GM13976 (cell line): ENCODE measurements at regions not wholly inside any gene's neighbourhood (a gene's known extent, or its start where the extent isn't known, plus 50 kb on each side); places are given as distances from the start of the nearest gene placed in this dataset.
A peak's percentile ranks its signal among the peaks of the same experiment; 100 is the strongest.

ENCODE experiments used
- DNase-seq: peaks from one replicate; pipeline ENCODE4 v3.0.0; 2012; ENCODE audit warnings: low spot score
- CTCF ChIP-seq: IDR thresholded peaks from 2 replicates; pipeline ENCODE4 v1.5.1; 2012; ENCODE audit warnings: borderline replicate concordance, mild to moderate bottlenecking; ENCODE audit not compliant: insufficient read depth; ENCODE audit errors: extremely low read depth, missing control alignments, control extremely low read depth
- in situ Hi-C: fragments of 300-500 bp; cut with MboI; formaldehyde crosslinking; loops from one replicate; pipeline ENCODE4 v1.12.0; 2022; ENCODE audit warnings: low sequenced_read_pairs, mixed read lengths, inconsistent platforms; ENCODE audit not compliant: unreplicated experiment

GRCh38 chr13:42396901-42397655 is 125.1 kb downstream of the AKAP11 start:
- no peak for DNase-seq
- TF ChIP-seq CTCF, result no peak
- in situ Hi-C loops, result no loop called here

- in situ Hi-C loops, result no loop called here
- no peak for DNase-seq
- TF ChIP-seq CTCF, result no peak
These were observed 126.6 kb downstream of the AKAP11 start for GRCh38 chr13:42398533-42398932.

- DNase-seq, result no peak
- no peak for TF ChIP-seq CTCF
- in situ Hi-C loops, result no loop called here
These were observed 128.4 kb downstream of the AKAP11 start for GRCh38 chr13:42400188-42400833.

- TF ChIP-seq CTCF, result no peak
- in situ Hi-C loops, result no loop called here
- no peak for DNase-seq
These were observed 129.4 kb downstream of the AKAP11 start for GRCh38 chr13:42401376-42401775.

GRCh38 chr13:42405665-42406390 is 133.9 kb downstream of the AKAP11 start:
- in situ Hi-C loops, result no loop called here
- TF ChIP-seq CTCF, result no peak
- DNase-seq, result peak; percentile 51

GRCh38 chr13:42409075-42409474 is 137.1 kb downstream of the AKAP11 start:
- DNase-seq, result no peak
- TF ChIP-seq CTCF, result no peak
- in situ Hi-C loops, result no loop called here
